SIG-M5 treated with dmso at 0.1 percent for 504 hours (cell line): ENCODE measurements at regions not wholly inside any gene's neighbourhood (a gene's known extent, or its start where the extent isn't known, plus 50 kb on each side); places are given as distances from the start of the nearest gene placed in this dataset.

Experiments
- DNase-seq: peaks from one replicate; lab custom pipeline; 2025; ENCODE audit not compliant: unreplicated experiment; lab: John Stamatoyannopoulos, UW

- DNase-seq = no peak
These were observed 449.6 kb upstream of the CLINT1 start for GRCh38 chr5:158308429-158309025.

- no peak for DNase-seq
These were observed 446.9 kb upstream of the CLINT1 start for GRCh38 chr5:158305861-158306260.

DNA sequence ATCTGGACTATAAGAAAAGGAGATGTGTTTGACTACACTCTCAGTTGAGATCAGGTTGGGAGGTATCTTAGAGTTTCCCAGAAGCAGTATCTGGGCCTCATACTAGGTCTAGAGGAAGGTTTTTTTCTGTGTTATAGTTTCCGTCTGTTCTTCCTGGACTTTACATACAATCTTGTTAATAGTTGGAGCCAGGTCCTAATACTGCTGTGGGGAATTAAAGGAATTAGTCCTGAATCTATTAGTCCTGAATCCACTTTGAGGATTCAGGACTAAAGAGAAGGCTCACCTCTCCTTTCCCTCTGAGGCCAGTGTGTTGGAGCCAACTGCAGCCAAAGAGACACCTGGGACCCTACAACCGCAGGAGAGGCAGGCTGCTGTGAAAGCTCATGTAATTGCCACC lies 445.7 kb upstream of the CLINT1 start:
- no peak for DNase-seq

- no peak for DNase-seq
These were observed 444.9 kb upstream of the CLINT1 start for GRCh38 chr5:158303883-158304282.

- DNase-seq = no peak
These were observed 444.3 kb upstream of the CLINT1 start for GRCh38 chr5:158303275-158303674.

DNA sequence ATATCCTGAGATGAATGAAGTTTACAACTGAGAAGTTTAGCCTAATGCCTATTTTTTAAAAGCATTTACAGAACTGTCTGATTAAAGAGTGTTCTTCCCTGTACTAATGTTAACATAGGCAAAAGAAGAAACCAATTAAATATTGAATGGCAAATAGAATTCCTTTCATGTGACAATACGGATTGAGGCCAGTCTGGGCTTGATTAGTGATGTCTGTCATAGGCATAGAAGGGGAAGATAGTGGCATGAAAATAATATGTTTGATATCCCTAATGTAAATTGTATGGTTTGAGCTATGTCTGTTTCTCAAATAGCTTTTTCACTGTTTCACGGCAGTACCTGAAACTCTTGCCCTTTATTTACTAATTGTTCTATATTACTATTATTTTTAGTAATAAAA lies 443.1 kb upstream of the CLINT1 start:
- DNase-seq = no peak

- no peak for DNase-seq
These were observed 442.2 kb upstream of the CLINT1 start for GRCh38 chr5:158301186-158301585.

DNA sequence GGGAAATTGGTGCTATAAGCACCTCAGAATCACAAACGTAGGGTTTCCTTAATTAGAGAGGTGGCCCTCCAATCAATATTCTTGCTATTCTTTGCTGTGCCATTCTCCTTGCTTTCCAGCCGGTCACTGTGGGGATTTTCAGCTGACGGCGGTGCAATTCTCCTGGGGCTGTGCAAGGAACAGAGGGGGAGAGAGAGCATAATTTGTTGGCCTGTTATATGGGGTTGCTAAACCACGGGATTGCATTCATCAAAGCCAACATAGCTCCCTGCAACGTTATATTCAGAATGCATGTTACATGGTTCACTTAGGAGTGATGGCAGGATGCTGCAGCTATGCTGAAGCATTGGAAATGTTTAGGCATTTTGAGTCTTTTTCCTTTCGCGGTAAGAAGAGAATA lies 441.3 kb upstream of the CLINT1 start:
- DNase-seq = no peak

GRCh38 chr5:158297002-158297527 lies 438.1 kb upstream of the CLINT1 start:
- no peak for DNase-seq

DNA sequence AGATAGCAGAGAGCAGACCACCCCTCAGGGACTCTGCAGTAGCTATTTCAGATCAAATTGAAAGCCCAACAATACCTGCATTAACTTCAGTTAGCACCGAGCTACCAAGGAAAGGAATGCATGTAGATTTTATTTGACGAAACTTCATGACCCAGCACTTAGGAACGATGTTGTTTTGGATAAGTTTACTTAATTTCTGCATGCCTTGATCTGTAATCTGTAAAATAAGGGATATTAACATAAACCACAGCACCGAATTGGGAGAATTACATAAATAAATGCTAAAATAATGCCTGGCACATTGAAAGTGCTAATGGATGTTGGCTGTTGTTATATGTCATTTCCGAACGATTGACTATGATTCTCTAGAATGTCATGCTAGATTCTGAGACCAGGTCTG lies 435.8 kb upstream of the CLINT1 start:
- DNase-seq = no peak

DNA sequence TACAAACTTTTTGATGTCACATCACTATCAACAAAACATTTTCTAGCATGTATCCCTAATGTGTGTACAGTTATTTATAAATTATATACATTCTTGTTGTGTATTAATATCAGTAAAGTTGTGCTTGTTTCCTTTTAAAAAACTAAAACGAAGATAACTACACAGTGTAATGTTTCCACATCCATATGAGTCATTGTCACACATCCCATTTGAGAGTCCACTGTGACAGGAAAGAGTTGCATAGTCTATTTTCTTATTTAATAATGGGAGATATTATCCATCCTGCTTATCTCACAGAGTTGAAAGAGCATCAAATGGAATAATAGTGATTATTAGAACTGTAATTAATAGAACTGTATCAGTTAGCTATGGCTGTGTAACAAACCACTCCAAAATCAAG lies 434.0 kb upstream of the CLINT1 start:
- no peak for DNase-seq

DNA sequence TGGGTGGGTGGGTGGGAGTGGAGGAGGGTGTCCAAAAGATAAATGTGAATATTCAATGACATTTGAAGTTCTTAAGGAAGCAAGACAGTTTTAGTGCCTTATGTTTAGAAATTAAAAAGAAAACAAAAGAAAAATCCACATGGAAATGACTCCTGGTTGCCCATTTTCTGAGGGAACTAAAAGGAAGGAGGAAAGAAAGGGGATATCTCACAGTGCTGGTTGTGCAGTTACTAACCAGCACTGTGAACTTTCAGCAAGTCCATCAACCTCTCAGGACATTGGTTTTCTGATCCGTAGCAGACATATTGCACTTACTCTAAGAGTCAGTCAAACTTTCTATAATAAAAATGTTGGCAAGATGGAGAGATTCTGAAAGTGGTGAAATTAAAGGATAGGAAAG lies 431.0 kb upstream of the CLINT1 start:
- no peak for DNase-seq

DNA sequence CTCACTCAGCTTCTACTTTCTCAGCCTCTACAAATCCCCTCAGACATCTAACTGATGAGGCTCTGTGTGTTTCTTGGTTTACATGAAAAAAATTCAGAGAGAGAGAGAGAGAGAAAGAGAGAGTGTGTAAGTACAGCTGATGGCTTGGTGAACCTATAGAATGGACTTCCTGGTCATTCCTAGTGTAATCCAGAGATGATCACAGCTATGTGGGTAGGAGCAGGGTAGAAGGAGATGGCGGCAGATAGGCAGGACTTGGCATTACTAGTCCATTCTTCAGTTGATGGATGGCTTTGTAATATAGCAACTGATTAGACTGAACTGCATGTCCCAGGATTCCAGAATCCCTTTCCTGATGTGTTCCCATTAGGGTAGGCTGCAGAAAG lies 429.3 kb upstream of the CLINT1 start:
- DNase-seq = no peak

GRCh38 chr5:158287643-158288271 lies 428.8 kb upstream of the CLINT1 start:
- DNase-seq = peak; percentile 6

- no peak for DNase-seq
These were observed 427.9 kb upstream of the CLINT1 start for GRCh38 chr5:158286827-158287226.

GRCh38 chr5:158285698-158286097 lies 426.8 kb upstream of the CLINT1 start:
- no peak for DNase-seq

DNA sequence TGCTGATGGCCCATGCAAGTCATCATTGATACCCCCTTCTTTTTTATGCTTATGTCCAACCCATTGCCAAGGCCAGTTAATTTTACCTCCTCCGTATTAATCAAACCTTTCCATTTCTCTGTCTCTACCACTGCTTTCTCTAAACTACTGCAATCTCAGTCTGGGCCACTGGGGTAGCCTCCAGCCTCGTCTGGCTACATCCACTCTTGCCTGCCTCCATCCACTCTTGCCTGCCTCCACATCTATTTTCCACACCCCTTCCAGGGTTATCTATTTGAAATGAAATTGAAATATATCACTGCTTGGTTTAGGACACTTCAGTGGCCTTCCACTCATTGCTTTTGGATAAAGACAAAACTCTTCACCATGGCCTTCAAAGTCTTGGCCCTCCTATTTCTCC lies 425.3 kb upstream of the CLINT1 start:
- DNase-seq = no peak

DNA sequence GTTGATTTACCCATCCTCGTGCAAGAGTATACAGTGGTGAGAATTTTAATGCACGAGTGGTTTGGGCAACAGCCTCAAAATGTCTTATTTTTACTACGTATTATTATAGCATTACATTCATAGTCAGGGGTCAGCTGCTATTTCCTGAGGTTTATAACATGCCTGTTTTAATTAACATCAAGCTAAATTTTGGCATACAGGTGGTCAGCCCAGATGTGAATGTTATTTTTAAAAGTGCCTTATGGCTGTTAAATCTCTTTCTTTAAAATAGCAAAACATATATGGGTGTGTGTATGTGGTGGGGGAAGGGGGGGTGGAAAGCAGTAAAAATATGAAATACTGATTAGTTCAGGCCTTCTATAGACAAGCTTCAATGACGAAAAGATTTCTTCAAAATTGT lies 424.5 kb upstream of the CLINT1 start:
- DNase-seq = no peak

GRCh38 chr5:158278216-158278925 lies 419.4 kb upstream of the CLINT1 start:
- no peak for DNase-seq

DNA sequence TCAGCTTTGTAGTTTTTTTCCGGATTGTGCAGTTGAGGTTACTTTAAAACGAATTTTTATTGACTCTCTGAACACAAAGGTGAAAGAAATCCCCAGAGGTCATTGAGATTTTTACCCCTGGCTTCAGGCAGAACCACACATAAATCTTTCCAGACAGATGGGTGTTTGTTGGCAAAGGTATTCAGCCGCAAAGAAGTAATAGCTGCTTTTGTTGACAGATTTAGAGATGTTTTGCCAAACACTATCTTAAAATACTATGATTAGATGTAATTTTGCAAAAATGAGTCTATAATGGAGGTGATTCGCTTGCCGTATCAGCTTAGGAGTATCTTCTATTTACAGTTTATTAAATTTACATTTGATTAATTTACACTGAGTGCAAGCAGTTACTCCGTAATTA lies 418.3 kb upstream of the CLINT1 start:
- DNase-seq = no peak

- DNase-seq = no peak
These were observed 417.7 kb upstream of the CLINT1 start for GRCh38 chr5:158276692-158277091.

GRCh38 chr5:158275511-158275910 lies 416.6 kb upstream of the CLINT1 start:
- no peak for DNase-seq
